Keratinocyte (primary cell): ENCODE measurements at regions not wholly inside any gene's neighbourhood (a gene's known extent, or its start where the extent isn't known, plus 50 kb on each side); places are given as distances from the start of the nearest gene placed in this dataset.
A peak's percentile ranks its signal among the peaks of the same experiment; 100 is the strongest.

Experiments used
- DNase-seq: peaks from one replicate; pipeline ENCODE4 v3.0.0-alpha.2; 2011; ENCODE audit warnings: low read depth, missing footprints, low spot score
- FAIRE-seq: peaks from 2 replicates; lab custom pipeline; 2011; peaks lifted over from hg19 to GRCh38; lab: Jason Lieb, UNC
- H2AFZ ChIP-seq: 2 replicates; pipeline ENCODE4 v1.6.0; 2012; ENCODE audit warnings: low read length, control low read depth, inconsistent platforms; ENCODE audit not compliant: control insufficient read depth
- H3K27ac ChIP-seq: 2 replicates; pipeline ENCODE4 v1.5.1; 2011; ENCODE audit warnings: low read length; ENCODE audit not compliant: control insufficient read depth, insufficient read depth
- H3K27me3 ChIP-seq: 3 replicates; pipeline ENCODE4 v1.6.0; 2011; ENCODE audit warnings: low read length; ENCODE audit not compliant: control insufficient read depth, insufficient read depth; ENCODE audit errors: extremely low read depth
- H3K36me3 ChIP-seq, 2 experiments: 2 replicates in 1 of 2; 3 replicates in 1 of 2; pipeline ENCODE4 v1.5.1; 2011; ENCODE audit warnings: low read length in 2 of 2, mild to moderate bottlenecking in 1 of 2; ENCODE audit not compliant: control insufficient read depth in 2 of 2, insufficient read depth in 2 of 2; ENCODE audit errors: extremely low read depth in 1 of 2
- H3K4me1 ChIP-seq: 3 replicates; pipeline ENCODE4 v1.5.1; 2011; ENCODE audit warnings: low read length; ENCODE audit not compliant: control insufficient read depth, insufficient read depth; ENCODE audit errors: extremely low read depth
- H3K4me2 ChIP-seq: 3 replicates; pipeline ENCODE4 v1.6.0; 2011; ENCODE audit warnings: low read depth, low read length; ENCODE audit not compliant: control insufficient read depth, insufficient read depth; ENCODE audit errors: extremely low read depth
- H3K4me3 ChIP-seq, 3 experiments: fragments of 200-600 bp in 1 of 3; sonication (generic) in 1 of 3; 2 replicates in 2 of 3; 3 replicates in 1 of 3; pipeline ENCODE4 v1.5.1; 2011 to 2016; ENCODE audit warnings: low read length in 3 of 3, mild to moderate bottlenecking in 3 of 3, control low read depth in 2 of 3, inconsistent platforms in 1 of 3, low read depth in 1 of 3, mixed read lengths in 1 of 3, mixed run types in 1 of 3, moderate library complexity in 1 of 3; ENCODE audit not compliant: control insufficient read depth in 2 of 3, insufficient read depth in 2 of 3; ENCODE audit errors: extremely low read depth in 1 of 3
- H3K79me2 ChIP-seq: 2 replicates; pipeline ENCODE4 v1.6.0; 2012; ENCODE audit warnings: low read length; ENCODE audit not compliant: control insufficient read depth, insufficient read depth
- H3K9ac ChIP-seq: 3 replicates; pipeline ENCODE4 v1.6.0; 2011; ENCODE audit warnings: low read length; ENCODE audit not compliant: control insufficient read depth, insufficient read depth; ENCODE audit errors: extremely low read depth
- H3K9me1 ChIP-seq: 3 replicates; pipeline ENCODE4 v1.6.0; 2011; ENCODE audit warnings: low read length; ENCODE audit not compliant: control insufficient read depth, insufficient read depth; ENCODE audit errors: extremely low read depth
- H3K9me3 ChIP-seq: 2 replicates; pipeline ENCODE4 v1.5.1; 2012; ENCODE audit warnings: low read depth, low read length; ENCODE audit not compliant: control insufficient read depth
- H4K20me1 ChIP-seq: 3 replicates; pipeline ENCODE4 v1.6.0; 2011; ENCODE audit warnings: low read length; ENCODE audit not compliant: control insufficient read depth, insufficient read depth; ENCODE audit errors: extremely low read depth
- CTCF ChIP-seq, 3 experiments: IDR thresholded peaks in 1 of 3; conservative IDR thresholded peaks in 1 of 3; optimal IDR thresholded peaks in 1 of 3; 2 replicates in 2 of 3; 3 replicates in 1 of 3; pipeline versions ENCODE3 to v1.5.1; 2011; ENCODE audit warnings: low read length in 3 of 3, mild to moderate bottlenecking in 3 of 3, moderate library complexity in 2 of 3, control low read depth in 1 of 3, inconsistent platforms in 1 of 3; ENCODE audit not compliant: insufficient read depth in 2 of 3; ENCODE audit errors: extremely low read depth in 1 of 3
- EZH2 ChIP-seq: IDR thresholded peaks from one replicate; pipeline ENCODE4 v1.6.1; 2012; ENCODE audit warnings: inconsistent platforms, mild to moderate bottlenecking, low read length, moderate library complexity
- dilution Hi-C: fragments of 300-500 bp; cut with MboI; formaldehyde crosslinking; loops from one replicate; pipeline ENCODE4 v1.7.0; 2020; ENCODE audit warnings: low sequenced_read_pairs; ENCODE audit not compliant: extremely low pct_ligation_motif_present

- no peak overlapping the region for H3K27ac ChIP-seq
- TF ChIP-seq CTCF (optimal IDR thresholded peaks at IDR 0.05 in 1 of 3, IDR thresholded peaks at IDR 0.05 in 1 of 3, conservative IDR thresholded peaks at IDR 0.05 in 1 of 3; ENCODE audit: extremely low read depth in 1 of 3, insufficient read depth in 2 of 3, low read length in 3 of 3), result no peak
- no peak for TF ChIP-seq EZH2
- no peaks in the 10 kb centered on the region for H3K79me2 ChIP-seq
- H3K9me3 ChIP-seq, result no peaks in the 10 kb centered on the region
- H3K4me2 ChIP-seq, result no peak overlapping the region
- no peak overlapping the region for H3K4me3 ChIP-seq
- no peak overlapping the region for H3K9ac ChIP-seq
- DNase-seq (no peak), FAIRE-seq (peak; percentile 34)
- H3K4me1 ChIP-seq, result no peaks in the 10 kb centered on the region
- H3K36me3 ChIP-seq, result no peaks in the 10 kb centered on the region
- H4K20me1 ChIP-seq, result no peaks in the 10 kb centered on the region
- no peak overlapping the region for H2AFZ ChIP-seq
- H3K9me1 ChIP-seq, result no peaks in the 10 kb centered on the region
- H3K27me3 ChIP-seq, result no peaks in the 10 kb centered on the region
- dilution Hi-C loops, result no loop called here
Observed at GRCh38 chr9:3773362-3774060, 247.7 kb upstream of the RFX3 start.

GRCh38 chr9:3769646-3770045 lies 243.8 kb upstream of the RFX3 start:
- Histone ChIP-seq H3K27me3 (no peaks in the 10 kb centered on the region), H3K27ac (no peak overlapping the region), H2AFZ (no peak overlapping the region), H3K9ac (no peak overlapping the region), H3K79me2 (no peaks in the 10 kb centered on the region), H3K9me3 (no peaks in the 10 kb centered on the region), H3K4me2 (no peak overlapping the region), H4K20me1 (no peaks in the 10 kb centered on the region), H3K4me3 (no peak overlapping the region), H3K36me3 (no peaks in the 10 kb centered on the region), H3K9me1 (no peaks in the 10 kb centered on the region), H3K4me1 (no peaks in the 10 kb centered on the region)
- FAIRE-seq (no peak), DNase-seq (no peak)
- dilution Hi-C loops, result no loop called here
- TF ChIP-seq EZH2, result no peak
- no peak for TF ChIP-seq CTCF (optimal IDR thresholded peaks at IDR 0.05 in 1 of 3, IDR thresholded peaks at IDR 0.05 in 1 of 3, conservative IDR thresholded peaks at IDR 0.05 in 1 of 3; ENCODE audit: extremely low read depth in 1 of 3, insufficient read depth in 2 of 3, low read length in 3 of 3)
